Uterus (tissue), 2 donors: ENCODE measurements at regions not wholly inside any gene's neighbourhood (a gene's known extent, or its start where the extent isn't known, plus 50 kb on each side); places are given as distances from the start of the nearest gene placed in this dataset.

Experiments used
- POLR2A ChIP-seq, 2 donors: fragments of 450-650 bp; IDR thresholded peaks; one replicate each; pipeline ENCODE4 v1.6.1; 2016; ENCODE audit warnings: antibody characterized with exemption in 2 of 2, mild to moderate bottlenecking in 1 of 2, moderate library complexity in 1 of 2
- TF ChIP-seq, protein P1 (sequence below), 4 experiments: fragments of 200-600 bp in 2 of 4; fragments of 450-650 bp in 2 of 4; sonication (generic) in 2 of 4; IDR thresholded peaks; one replicate each; pipeline ENCODE4 v1.5.1; 2016 to 2019; ENCODE audit warnings: antibody characterized with exemption in 4 of 4, mild to moderate bottlenecking in 2 of 4, moderate library complexity in 1 of 4

GRCh38 chr2:128595763-128596395 is 277.2 kb upstream of the HS6ST1 start:
- TF ChIP-seq, protein P1, sequence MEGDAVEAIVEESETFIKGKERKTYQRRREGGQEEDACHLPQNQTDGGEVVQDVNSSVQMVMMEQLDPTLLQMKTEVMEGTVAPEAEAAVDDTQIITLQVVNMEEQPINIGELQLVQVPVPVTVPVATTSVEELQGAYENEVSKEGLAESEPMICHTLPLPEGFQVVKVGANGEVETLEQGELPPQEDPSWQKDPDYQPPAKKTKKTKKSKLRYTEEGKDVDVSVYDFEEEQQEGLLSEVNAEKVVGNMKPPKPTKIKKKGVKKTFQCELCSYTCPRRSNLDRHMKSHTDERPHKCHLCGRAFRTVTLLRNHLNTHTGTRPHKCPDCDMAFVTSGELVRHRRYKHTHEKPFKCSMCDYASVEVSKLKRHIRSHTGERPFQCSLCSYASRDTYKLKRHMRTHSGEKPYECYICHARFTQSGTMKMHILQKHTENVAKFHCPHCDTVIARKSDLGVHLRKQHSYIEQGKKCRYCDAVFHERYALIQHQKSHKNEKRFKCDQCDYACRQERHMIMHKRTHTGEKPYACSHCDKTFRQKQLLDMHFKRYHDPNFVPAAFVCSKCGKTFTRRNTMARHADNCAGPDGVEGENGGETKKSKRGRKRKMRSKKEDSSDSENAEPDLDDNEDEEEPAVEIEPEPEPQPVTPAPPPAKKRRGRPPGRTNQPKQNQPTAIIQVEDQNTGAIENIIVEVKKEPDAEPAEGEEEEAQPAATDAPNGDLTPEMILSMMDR (IDR thresholded peaks at IDR 0.05), result no peak
- no peak for TF ChIP-seq POLR2A (IDR thresholded peaks at IDR 0.05)
